HL-60 (cell line): ENCODE measurements at regions not wholly inside any gene's neighbourhood (a gene's known extent, or its start where the extent isn't known, plus 50 kb on each side); places are given as distances from the start of the nearest gene placed in this dataset.

Experiments
- DNase-seq, 2 experiments: peaks; one replicate each; pipeline ENCODE4 v3.0.0-alpha.2; 2010 to 2020; ENCODE audit warnings: low read depth in 1 of 2, low spot score in 1 of 2
- H3K27ac ChIP-seq: fragments of 250-450 bp; sonication (Bioruptor Pico); replicated peaks from 2 replicates; pipeline ENCODE4 v1.5.1; 2020; ENCODE audit warnings: mild to moderate bottlenecking, moderate library complexity
- H3K27me3 ChIP-seq: fragments of 250-450 bp; sonication (Bioruptor Pico); 2 replicates; pipeline ENCODE4 v1.5.1; 2021; ENCODE audit warnings: mild to moderate bottlenecking, moderate library complexity; ENCODE audit not compliant: insufficient read depth, poor library complexity, severe bottlenecking
- H3K4me3 ChIP-seq: replicated peaks from 2 replicates; pipeline ENCODE4 v1.5.1; 2011; ENCODE audit warnings: mild to moderate bottlenecking, control low read depth, low read length; ENCODE audit not compliant: insufficient read depth
- CTCF ChIP-seq: IDR thresholded peaks from one replicate; pipeline ENCODE4 v1.5.1; 2011; ENCODE audit warnings: low read length, control low read depth, inconsistent platforms; ENCODE audit not compliant: insufficient read depth
- GABPA ChIP-seq: IDR thresholded peaks from 2 replicates; pipeline ENCODE4 v1.6.1; 2012; ENCODE audit warnings: low read depth
- POLR2AphosphoS5 ChIP-seq: IDR thresholded peaks from 2 replicates; pipeline ENCODE4 v1.6.1; 2012; ENCODE audit warnings: low read depth
- REST ChIP-seq: IDR thresholded peaks from 2 replicates; pipeline ENCODE4 v1.6.1; 2012; ENCODE audit warnings: low read depth; ENCODE audit not compliant: insufficient replicate concordance
- SPI1 ChIP-seq: IDR thresholded peaks from 2 replicates; pipeline ENCODE4 v1.6.1; 2012; ENCODE audit warnings: low read depth, mild to moderate bottlenecking, borderline replicate concordance

DNA sequence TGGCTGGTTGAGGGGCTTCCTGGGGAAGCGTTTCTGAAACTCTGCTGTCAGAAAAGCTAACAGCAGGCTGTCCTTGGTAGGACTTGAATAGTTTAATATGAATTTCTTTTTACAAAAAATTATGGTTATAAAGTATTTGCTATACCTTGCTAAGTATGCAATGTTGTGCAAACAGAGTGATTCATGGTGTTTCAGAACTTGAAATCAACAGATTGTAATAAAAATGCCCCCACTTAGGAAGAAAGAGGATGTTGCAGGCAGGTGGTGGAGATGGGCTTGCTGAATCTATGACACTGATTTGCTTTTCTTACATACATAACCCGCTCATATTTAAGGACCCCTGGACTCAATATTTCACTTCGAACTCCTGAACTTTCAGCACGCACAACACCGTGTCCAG is 211.6 kb downstream of the THBS2 start:
- Histone ChIP-seq H3K27me3 (no peaks in the 10 kb centered on the region), H3K27ac (no peak overlapping the region), H3K4me3 (no peak overlapping the region)
- no peak for DNase-seq
- TF ChIP-seq SPI1 (no peak), POLR2AphosphoS5 (no peak), CTCF (no peak), GABPA (no peak), REST (no peak)

DNA sequence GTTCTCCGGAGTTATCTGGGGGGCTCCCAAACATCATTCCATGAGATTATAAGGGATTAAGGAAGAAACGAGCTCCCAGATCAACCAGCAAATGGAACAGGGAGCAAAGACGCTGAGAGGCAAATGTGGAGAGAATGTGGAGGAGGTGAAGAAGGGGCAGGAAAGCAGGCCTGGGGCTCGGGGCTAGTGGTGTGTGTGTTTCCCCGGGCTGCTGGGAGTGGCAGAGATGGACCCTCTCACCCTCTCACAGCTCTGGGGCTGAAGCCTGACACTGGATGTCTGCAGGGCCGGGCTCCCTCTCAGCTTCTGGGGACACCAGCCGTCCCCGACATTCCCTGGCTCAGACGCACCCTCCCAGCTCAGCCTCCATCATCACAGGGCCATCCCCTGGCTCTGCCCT is 212.6 kb downstream of the THBS2 start:
- H3K27me3 ChIP-seq, result no peaks in the 10 kb centered on the region
- DNase-seq, result no peak
- TF ChIP-seq SPI1, result no peak
- TF ChIP-seq GABPA, result no peak
- no peak for TF ChIP-seq CTCF
- TF ChIP-seq REST, result no peak
- TF ChIP-seq POLR2AphosphoS5, result no peak
- H3K27ac ChIP-seq, result no peak overlapping the region
- no peak overlapping the region for H3K4me3 ChIP-seq

DNA sequence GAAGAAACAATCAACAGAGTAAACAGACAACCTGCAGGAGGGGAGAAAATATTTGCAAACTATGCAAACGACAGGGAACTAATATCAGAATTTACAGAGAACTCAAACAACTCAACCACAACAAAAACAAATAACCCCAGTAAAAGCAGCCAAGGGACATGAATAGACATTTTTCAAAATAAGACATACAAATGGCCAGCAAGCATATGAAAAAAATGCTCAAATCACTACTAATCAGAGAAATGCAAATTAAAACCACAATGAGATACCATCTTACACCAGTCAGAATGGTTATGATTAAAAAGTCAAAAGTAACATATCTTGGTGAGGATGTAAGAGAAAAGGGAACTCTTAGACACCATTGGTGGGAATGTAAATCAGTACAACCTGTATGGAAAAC is 215.0 kb downstream of the THBS2 start:
- no peak overlapping the region for H3K4me3 ChIP-seq

More for the DNA sequence above, 215.0 kb downstream of the THBS2 start:
- Histone ChIP-seq H3K27ac (no peak overlapping the region), H3K27me3 (no peaks in the 10 kb centered on the region)
- no peak for DNase-seq
- TF ChIP-seq CTCF (no peak), REST (no peak), SPI1 (no peak), GABPA (no peak), POLR2AphosphoS5 (no peak)
